IMR-90 (cell line): ENCODE measurements at regions not wholly inside any gene's neighbourhood (a gene's known extent, or its start where the extent isn't known, plus 50 kb on each side); places are given as distances from the start of the nearest gene placed in this dataset.

Experiments
- BHLHE40 ChIP-seq: fragments of 150-350 bp; IDR thresholded peaks from 2 replicates; pipeline ENCODE4 v1.6.1; 2016; ENCODE audit warnings: mild to moderate bottlenecking, low read depth, low read length
- CEBPB ChIP-seq: IDR thresholded peaks from 2 replicates; pipeline ENCODE4 v1.6.1; 2012; ENCODE audit warnings: low read depth, low read length, improper control_type of control experiment
- CHD1 ChIP-seq: IDR thresholded peaks from 2 replicates; pipeline ENCODE4 v1.6.1; 2012; ENCODE audit warnings: low read depth, low read length, improper control_type of control experiment
- MAZ ChIP-seq: IDR thresholded peaks from 2 replicates; pipeline ENCODE4 v1.6.1; 2012; ENCODE audit warnings: low read depth, mild to moderate bottlenecking, low read length, improper control_type of control experiment, moderate library complexity, borderline replicate concordance
- NFE2L2 ChIP-seq: fragments of 150-350 bp; IDR thresholded peaks from 2 replicates; pipeline ENCODE4 v1.6.1; 2016; ENCODE audit warnings: low read depth, mild to moderate bottlenecking, low read length
- POLR2A ChIP-seq: IDR thresholded peaks from 2 replicates; pipeline ENCODE4 v1.6.1; 2012; ENCODE audit warnings: mild to moderate bottlenecking, low read depth, low read length
- RAD21 ChIP-seq: IDR thresholded peaks from 2 replicates; pipeline ENCODE4 v1.6.1; 2012; ENCODE audit warnings: low read length, improper control_type of control experiment
- RCOR1 ChIP-seq: IDR thresholded peaks from 2 replicates; pipeline ENCODE4 v1.6.1; 2012; ENCODE audit warnings: mild to moderate bottlenecking, low read length, improper control_type of control experiment; ENCODE audit not compliant: insufficient replicate concordance
- RFX5 ChIP-seq: IDR thresholded peaks from 2 replicates; pipeline ENCODE4 v1.8.0; 2012; ENCODE audit warnings: low read depth, mild to moderate bottlenecking, low read length, moderate library complexity
- SMC3 ChIP-seq: fragments of 150-350 bp; IDR thresholded peaks from 2 replicates; pipeline ENCODE4 v1.6.1; 2016; ENCODE audit warnings: low read depth, mild to moderate bottlenecking, antibody characterized with exemption, low read length, moderate library complexity
- USF2 ChIP-seq: fragments of 150-350 bp; IDR thresholded peaks from 2 replicates; pipeline ENCODE4 v1.6.1; 2017; ENCODE audit warnings: mild to moderate bottlenecking, antibody characterized with exemption, low read length, low read depth
- TF ChIP-seq, protein P1 (sequence below): conservative IDR thresholded peaks from 2 replicates; pipeline ENCODE4 v1.5.1; 2012; ENCODE audit warnings: mild to moderate bottlenecking, low read depth, low read length, improper control_type of control experiment
- TF ChIP-seq, protein P2 (sequence below): fragments of 150-350 bp; IDR thresholded peaks from 2 replicates; pipeline ENCODE4 v1.6.1; 2016; ENCODE audit warnings: low read depth, mild to moderate bottlenecking, low read length, moderate library complexity, borderline replicate concordance

GRCh38 chr4:31104577-31104976 lies 384.4 kb downstream of the PCDH7 start:
- TF ChIP-seq, protein P1, sequence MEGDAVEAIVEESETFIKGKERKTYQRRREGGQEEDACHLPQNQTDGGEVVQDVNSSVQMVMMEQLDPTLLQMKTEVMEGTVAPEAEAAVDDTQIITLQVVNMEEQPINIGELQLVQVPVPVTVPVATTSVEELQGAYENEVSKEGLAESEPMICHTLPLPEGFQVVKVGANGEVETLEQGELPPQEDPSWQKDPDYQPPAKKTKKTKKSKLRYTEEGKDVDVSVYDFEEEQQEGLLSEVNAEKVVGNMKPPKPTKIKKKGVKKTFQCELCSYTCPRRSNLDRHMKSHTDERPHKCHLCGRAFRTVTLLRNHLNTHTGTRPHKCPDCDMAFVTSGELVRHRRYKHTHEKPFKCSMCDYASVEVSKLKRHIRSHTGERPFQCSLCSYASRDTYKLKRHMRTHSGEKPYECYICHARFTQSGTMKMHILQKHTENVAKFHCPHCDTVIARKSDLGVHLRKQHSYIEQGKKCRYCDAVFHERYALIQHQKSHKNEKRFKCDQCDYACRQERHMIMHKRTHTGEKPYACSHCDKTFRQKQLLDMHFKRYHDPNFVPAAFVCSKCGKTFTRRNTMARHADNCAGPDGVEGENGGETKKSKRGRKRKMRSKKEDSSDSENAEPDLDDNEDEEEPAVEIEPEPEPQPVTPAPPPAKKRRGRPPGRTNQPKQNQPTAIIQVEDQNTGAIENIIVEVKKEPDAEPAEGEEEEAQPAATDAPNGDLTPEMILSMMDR = no peak
- TF ChIP-seq POLR2A (no peak), RAD21 (no peak), NFE2L2 (no peak), CEBPB (no peak), RFX5 (no peak), CHD1 (no peak), SMC3 (no peak), RCOR1 (no peak), BHLHE40 (no peak), MAZ (no peak), USF2 (no peak)
- TF ChIP-seq, protein P2, sequence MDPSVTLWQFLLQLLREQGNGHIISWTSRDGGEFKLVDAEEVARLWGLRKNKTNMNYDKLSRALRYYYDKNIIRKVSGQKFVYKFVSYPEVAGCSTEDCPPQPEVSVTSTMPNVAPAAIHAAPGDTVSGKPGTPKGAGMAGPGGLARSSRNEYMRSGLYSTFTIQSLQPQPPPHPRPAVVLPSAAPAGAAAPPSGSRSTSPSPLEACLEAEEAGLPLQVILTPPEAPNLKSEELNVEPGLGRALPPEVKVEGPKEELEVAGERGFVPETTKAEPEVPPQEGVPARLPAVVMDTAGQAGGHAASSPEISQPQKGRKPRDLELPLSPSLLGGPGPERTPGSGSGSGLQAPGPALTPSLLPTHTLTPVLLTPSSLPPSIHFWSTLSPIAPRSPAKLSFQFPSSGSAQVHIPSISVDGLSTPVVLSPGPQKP = no peak
